ENCODE measurements at regions not wholly inside any gene's neighbourhood (a gene's known extent, or its start where the extent isn't known, plus 50 kb on each side); places are given as distances from the start of the nearest gene placed in this dataset.

DNA sequence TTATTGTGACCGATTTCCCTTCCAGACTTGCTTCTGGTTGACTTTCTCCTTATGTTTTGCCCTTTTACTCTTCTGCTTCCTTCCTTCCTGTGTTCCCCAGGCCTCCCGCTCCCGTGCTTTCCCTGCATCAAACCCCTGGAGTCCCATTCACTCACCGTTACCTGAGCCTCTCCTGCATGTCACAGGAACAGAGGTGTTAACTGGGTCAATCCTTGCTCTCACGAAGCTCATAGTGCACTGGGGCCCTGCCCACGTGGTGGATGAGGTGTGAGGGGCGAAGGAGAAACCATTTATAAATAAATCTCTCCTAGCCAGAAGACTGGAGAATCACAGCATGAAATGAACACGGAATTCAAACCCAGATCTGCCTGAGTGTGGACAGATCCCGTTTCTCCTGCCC, 83.1 kb upstream of the MSX1 start:
- TF ChIP-seq, protein P1, sequence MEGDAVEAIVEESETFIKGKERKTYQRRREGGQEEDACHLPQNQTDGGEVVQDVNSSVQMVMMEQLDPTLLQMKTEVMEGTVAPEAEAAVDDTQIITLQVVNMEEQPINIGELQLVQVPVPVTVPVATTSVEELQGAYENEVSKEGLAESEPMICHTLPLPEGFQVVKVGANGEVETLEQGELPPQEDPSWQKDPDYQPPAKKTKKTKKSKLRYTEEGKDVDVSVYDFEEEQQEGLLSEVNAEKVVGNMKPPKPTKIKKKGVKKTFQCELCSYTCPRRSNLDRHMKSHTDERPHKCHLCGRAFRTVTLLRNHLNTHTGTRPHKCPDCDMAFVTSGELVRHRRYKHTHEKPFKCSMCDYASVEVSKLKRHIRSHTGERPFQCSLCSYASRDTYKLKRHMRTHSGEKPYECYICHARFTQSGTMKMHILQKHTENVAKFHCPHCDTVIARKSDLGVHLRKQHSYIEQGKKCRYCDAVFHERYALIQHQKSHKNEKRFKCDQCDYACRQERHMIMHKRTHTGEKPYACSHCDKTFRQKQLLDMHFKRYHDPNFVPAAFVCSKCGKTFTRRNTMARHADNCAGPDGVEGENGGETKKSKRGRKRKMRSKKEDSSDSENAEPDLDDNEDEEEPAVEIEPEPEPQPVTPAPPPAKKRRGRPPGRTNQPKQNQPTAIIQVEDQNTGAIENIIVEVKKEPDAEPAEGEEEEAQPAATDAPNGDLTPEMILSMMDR (IDR thresholded peaks at IDR 0.05) = no peak
- no peak for TF ChIP-seq POLR2A (IDR thresholded peaks at IDR 0.05)
- intact Hi-C loops (cut with DNase I; ENCODE audit: low total_unique reads) = no loop called here
- no peak overlapping the region for H3K27ac ChIP-seq

GRCh38 chr4:4775493-4776004, 83.9 kb upstream of the MSX1 start:
- intact Hi-C loops (cut with DNase I; ENCODE audit: low total_unique reads) = no loop called here
- no peak overlapping the region for H3K4me3 ChIP-seq
- H3K9me3 ChIP-seq = no peaks in the 10 kb centered on the region
- TF ChIP-seq POLR2A (IDR thresholded peaks at IDR 0.05) = no peak
- TF ChIP-seq, protein P1 (IDR thresholded peaks at IDR 0.05) = no peak
- no peaks in the 10 kb centered on the region for H3K27me3 ChIP-seq
- H3K4me1 ChIP-seq = no peaks in the 10 kb centered on the region
- H3K36me3 ChIP-seq = no peaks in the 10 kb centered on the region
- no peak overlapping the region for H3K27ac ChIP-seq
- DNase-seq = no peak

More for the DNA sequence above, 83.1 kb upstream of the MSX1 start:
- Histone ChIP-seq H3K36me3 (no peaks in the 10 kb centered on the region), H3K4me3 (no peak overlapping the region), H3K27me3 (no peaks in the 10 kb centered on the region), H3K4me1 (no peaks in the 10 kb centered on the region), H3K9me3 (no peaks in the 10 kb centered on the region)
- DNase-seq = no peak

DNA sequence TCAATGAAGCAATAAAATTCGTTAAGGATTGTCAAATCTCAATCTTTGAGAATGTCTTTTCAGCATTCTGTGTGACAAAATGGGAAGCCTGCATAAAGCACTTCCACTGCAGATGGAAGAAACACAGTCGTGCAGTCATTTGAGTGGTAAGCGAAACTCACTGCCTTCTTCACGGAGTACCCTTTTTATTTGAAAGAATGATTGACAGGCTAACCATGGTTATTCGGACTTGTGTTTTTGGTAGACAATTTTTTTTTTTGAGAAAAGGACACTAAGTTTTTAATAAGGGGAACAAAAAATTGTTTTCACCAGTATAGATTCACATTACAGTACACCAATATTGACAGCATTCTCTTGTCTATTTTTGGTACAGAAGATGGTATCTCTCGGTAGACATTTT, 86.9 kb upstream of the MSX1 start:
- no peak for DNase-seq
- intact Hi-C loops (cut with DNase I; ENCODE audit: low total_unique reads) = no loop called here
- no peaks in the 10 kb centered on the region for H3K4me1 ChIP-seq
- H3K27me3 ChIP-seq = no peaks in the 10 kb centered on the region
- no peak for TF ChIP-seq POLR2A (IDR thresholded peaks at IDR 0.05)
- TF ChIP-seq, protein P1 (IDR thresholded peaks at IDR 0.05) = no peak
- no peaks in the 10 kb centered on the region for H3K36me3 ChIP-seq
- no peak overlapping the region for H3K4me3 ChIP-seq
- no peaks in the 10 kb centered on the region for H3K9me3 ChIP-seq
- H3K27ac ChIP-seq = no peak overlapping the region

DNA sequence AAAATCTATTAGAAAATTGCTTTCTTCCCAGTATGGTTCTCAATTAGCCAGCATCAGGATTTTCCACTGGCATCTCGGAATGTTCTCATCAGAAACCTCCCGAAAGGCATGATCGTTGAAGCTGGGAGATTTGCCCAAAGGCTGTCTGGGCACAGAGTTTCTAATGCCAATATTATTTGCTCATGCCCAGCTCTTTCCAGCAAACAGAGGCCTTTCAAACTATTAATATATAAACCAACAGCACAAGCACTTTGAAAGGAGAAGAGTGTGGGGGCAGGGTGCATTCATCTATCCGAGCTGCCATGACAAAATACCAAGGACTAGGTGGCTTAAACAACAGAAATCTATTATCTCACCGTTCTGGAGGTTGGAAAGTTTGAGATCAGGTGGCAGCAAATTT, 88.3 kb upstream of the MSX1 start:
- H3K9me3 ChIP-seq = no peaks in the 10 kb centered on the region
- intact Hi-C loops (cut with DNase I; ENCODE audit: low total_unique reads) = no loop called here
- H3K27ac ChIP-seq = no peak overlapping the region
- no peaks in the 10 kb centered on the region for H3K4me1 ChIP-seq
- no peak overlapping the region for H3K4me3 ChIP-seq
- no peak for TF ChIP-seq POLR2A (IDR thresholded peaks at IDR 0.05)
- TF ChIP-seq, protein P1 (IDR thresholded peaks at IDR 0.05) = no peak
- no peaks in the 10 kb centered on the region for H3K27me3 ChIP-seq
- DNase-seq = no peak
- no peaks in the 10 kb centered on the region for H3K36me3 ChIP-seq

DNA sequence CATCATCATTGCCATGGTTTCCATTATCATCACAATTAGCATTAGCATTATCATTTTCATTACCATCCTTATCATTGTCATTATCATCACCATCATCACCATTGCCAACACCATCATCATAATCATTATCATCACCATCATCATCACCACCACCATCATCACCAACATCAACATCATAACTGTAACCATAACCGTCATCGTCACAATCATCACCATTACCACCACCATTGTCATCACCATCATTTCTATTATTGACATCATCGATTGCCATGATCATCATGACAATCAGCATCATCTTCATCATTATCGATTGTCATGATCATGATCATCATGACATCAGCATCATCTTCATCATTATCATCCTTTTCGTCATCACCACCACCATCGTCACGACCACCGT, 88.9 kb upstream of the MSX1 start:
- no peak overlapping the region for H3K27ac ChIP-seq
- TF ChIP-seq POLR2A (IDR thresholded peaks at IDR 0.05) = no peak
- TF ChIP-seq, protein P1 (IDR thresholded peaks at IDR 0.05) = no peak
- DNase-seq = no peak
- no peaks in the 10 kb centered on the region for H3K9me3 ChIP-seq
- no peak overlapping the region for H3K4me3 ChIP-seq
- H3K36me3 ChIP-seq = no peaks in the 10 kb centered on the region
- intact Hi-C loops (cut with DNase I; ENCODE audit: low total_unique reads) = no loop called here
- no peaks in the 10 kb centered on the region for H3K4me1 ChIP-seq
- H3K27me3 ChIP-seq = no peaks in the 10 kb centered on the region
